ENCODE measurements at regions not wholly inside any gene's neighbourhood (a gene's known extent, or its start where the extent isn't known, plus 50 kb on each side); places are given as distances from the start of the nearest gene placed in this dataset.

GRCh38 chr6:16059496-16059895 is 69.4 kb upstream of the MYLIP start:
- Histone ChIP-seq H2BK15ac (ENCODE audit: low read depth, poor library complexity, severe bottlenecking) (no peak overlapping the region), H3K4me3 (ENCODE audit: insufficient read depth in 1 of 2, low read depth in 1 of 2, low read length in 2 of 2) (no peak overlapping the region), H3K9me3 (ENCODE audit: control insufficient read depth, low read length) (no peaks in the 10 kb centered on the region), H2BK120ac (ENCODE audit: low read depth, low read length) (no peak overlapping the region), H2AK5ac (ENCODE audit: low read length, severe bottlenecking) (no peak overlapping the region), H3K4me2 (ENCODE audit: low read length, poor library complexity, severe bottlenecking) (no peak overlapping the region), H3K18ac (ENCODE audit: low read depth in 1 of 2, low read length in 2 of 2) (no peak overlapping the region), H3K27ac (ENCODE audit: low read length, poor library complexity, severe bottlenecking) (no peak overlapping the region), H3K36me3 (ENCODE audit: control insufficient read depth in 1 of 2, insufficient read depth in 2 of 2, low read depth in 1 of 2, low read length in 2 of 2) (no peaks in the 10 kb centered on the region), H4K91ac (ENCODE audit: low read length) (no peak overlapping the region), H3K14ac (ENCODE audit: low read length in 2 of 2) (no peak overlapping the region), H4K8ac (ENCODE audit: low read length) (no peak overlapping the region), H3K9ac (ENCODE audit: low read length) (no peak overlapping the region), H3K4me1 (ENCODE audit: control insufficient read depth, insufficient read depth, low read depth, low read length) (no peaks in the 10 kb centered on the region), H3K27me3 (ENCODE audit: control insufficient read depth in 1 of 2, insufficient read depth in 1 of 2, low read length in 2 of 2) (peaks cover 0 to 5% of the 10 kb centered on the region in 2 experiments), H3K4ac (ENCODE audit: low read depth in 1 of 2, low read length in 2 of 2) (no peak overlapping the region), H2BK5ac (ENCODE audit: low read depth, low read length, poor library complexity, severe bottlenecking) (no peak overlapping the region), H3K79me1 (replicated peaks; ENCODE audit: low read length, poor library complexity, severe bottlenecking) (no peaks in the 10 kb centered on the region), H3K23ac (ENCODE audit: low read length in 2 of 2) (no peak overlapping the region), H2AFZ (ENCODE audit: low read depth, low read length) (no peak overlapping the region), H2BK12ac (ENCODE audit: low read length in 2 of 2) (no peak overlapping the region)
- DNase-seq, result no peak
- WGBS, result 50% methylated on average over 7 of the region's 7 CpGs

- Histone ChIP-seq H3K36me3 (ENCODE audit: control insufficient read depth in 1 of 2, insufficient read depth in 2 of 2, low read depth in 1 of 2, low read length in 2 of 2) (no peaks in the 10 kb centered on the region), H3K23ac (ENCODE audit: low read length in 2 of 2) (no peak overlapping the region), H3K4ac (ENCODE audit: low read depth in 1 of 2, low read length in 2 of 2) (no peak overlapping the region), H3K9ac (ENCODE audit: low read length) (no peak overlapping the region), H3K27ac (ENCODE audit: low read length, poor library complexity, severe bottlenecking) (no peak overlapping the region), H3K4me1 (ENCODE audit: control insufficient read depth, insufficient read depth, low read depth, low read length) (no peaks in the 10 kb centered on the region), H2AK5ac (ENCODE audit: low read length, severe bottlenecking) (no peak overlapping the region), H3K4me2 (ENCODE audit: low read length, poor library complexity, severe bottlenecking) (no peak overlapping the region), H2BK5ac (ENCODE audit: low read depth, low read length, poor library complexity, severe bottlenecking) (no peak overlapping the region), H2BK12ac (ENCODE audit: low read length in 2 of 2) (no peak overlapping the region), H2AFZ (ENCODE audit: low read depth, low read length) (no peak overlapping the region), H3K9me3 (ENCODE audit: control insufficient read depth, low read length) (no peaks in the 10 kb centered on the region), H4K8ac (ENCODE audit: low read length) (no peak overlapping the region), H3K18ac (ENCODE audit: low read depth in 1 of 2, low read length in 2 of 2) (no peak overlapping the region), H3K79me1 (replicated peaks; ENCODE audit: low read length, poor library complexity, severe bottlenecking) (no peaks in the 10 kb centered on the region), H2BK15ac (ENCODE audit: low read depth, poor library complexity, severe bottlenecking) (no peak overlapping the region), H3K27me3 (ENCODE audit: control insufficient read depth in 1 of 2, insufficient read depth in 1 of 2, low read length in 2 of 2) (peaks cover 0 to 4% of the 10 kb centered on the region in 2 experiments), H3K4me3 (ENCODE audit: insufficient read depth in 1 of 2, low read depth in 1 of 2, low read length in 2 of 2) (no peak overlapping the region), H3K14ac (ENCODE audit: low read length in 2 of 2) (no peak overlapping the region), H2BK120ac (ENCODE audit: low read depth, low read length) (no peak overlapping the region), H4K91ac (ENCODE audit: low read length) (no peak overlapping the region)
- DNase-seq, result no peak
- 78% methylated on average over 3 of the region's 4 CpGs for WGBS
Measured at GRCh38 chr6:16058929-16059345, 69.9 kb upstream of the MYLIP start.

- WGBS, result 61% methylated on average over 4 of the region's 6 CpGs
- H2BK120ac ChIP-seq (ENCODE audit: low read depth, low read length), result no peak overlapping the region
- no peak overlapping the region for H2BK5ac ChIP-seq (ENCODE audit: low read depth, low read length, poor library complexity, severe bottlenecking)
- H3K27ac ChIP-seq (ENCODE audit: low read length, poor library complexity, severe bottlenecking), result no peak overlapping the region
- no peak overlapping the region for H3K4me2 ChIP-seq (ENCODE audit: low read length, poor library complexity, severe bottlenecking)
- no peaks in the 10 kb centered on the region for H3K79me1 ChIP-seq (replicated peaks; ENCODE audit: low read length, poor library complexity, severe bottlenecking)
- no peak overlapping the region for H3K9ac ChIP-seq (ENCODE audit: low read length)
- H2BK12ac ChIP-seq (ENCODE audit: low read length in 2 of 2), result peak overlapping the region in 1 of 2 experiments; percentile 15
- no peak overlapping the region for H3K23ac ChIP-seq (ENCODE audit: low read length in 2 of 2)
- H3K9me3 ChIP-seq (ENCODE audit: control insufficient read depth, low read length), result no peaks in the 10 kb centered on the region
- H2BK15ac ChIP-seq (ENCODE audit: low read depth, poor library complexity, severe bottlenecking), result no peak overlapping the region
- no peak overlapping the region for H2AK5ac ChIP-seq (ENCODE audit: low read length, severe bottlenecking)
- H3K36me3 ChIP-seq (ENCODE audit: control insufficient read depth in 1 of 2, insufficient read depth in 2 of 2, low read depth in 1 of 2, low read length in 2 of 2), result no peaks in the 10 kb centered on the region
- DNase-seq, result peak; percentile 34
- H3K27me3 ChIP-seq (ENCODE audit: control insufficient read depth in 1 of 2, insufficient read depth in 1 of 2, low read length in 2 of 2), result peaks cover 0 to 4% of the 10 kb centered on the region in 2 experiments
- no peak overlapping the region for H2AFZ ChIP-seq (ENCODE audit: low read depth, low read length)
- H4K8ac ChIP-seq (ENCODE audit: low read length), result no peak overlapping the region
- no peak overlapping the region for H3K18ac ChIP-seq (ENCODE audit: low read depth in 1 of 2, low read length in 2 of 2)
- no peak overlapping the region for H3K4me3 ChIP-seq (ENCODE audit: insufficient read depth in 1 of 2, low read depth in 1 of 2, low read length in 2 of 2)
- H4K91ac ChIP-seq (ENCODE audit: low read length), result no peak overlapping the region
- H3K14ac ChIP-seq (ENCODE audit: low read length in 2 of 2), result no peak overlapping the region
- H3K4me1 ChIP-seq (ENCODE audit: control insufficient read depth, insufficient read depth, low read depth, low read length), result no peaks in the 10 kb centered on the region
- no peak overlapping the region for H3K4ac ChIP-seq (ENCODE audit: low read depth in 1 of 2, low read length in 2 of 2)
Measured at GRCh38 chr6:16058201-16058928, 70.5 kb upstream of the MYLIP start.

GRCh38 chr6:16057446-16057845 is 71.4 kb upstream of the MYLIP start:
- H3K4me1 ChIP-seq (ENCODE audit: control insufficient read depth, insufficient read depth, low read depth, low read length), result no peaks in the 10 kb centered on the region
- peak overlapping the region in 1 of 2 experiments; percentile 61 for H3K18ac ChIP-seq (ENCODE audit: low read depth in 1 of 2, low read length in 2 of 2)
- H3K36me3 ChIP-seq (ENCODE audit: control insufficient read depth in 1 of 2, insufficient read depth in 2 of 2, low read depth in 1 of 2, low read length in 2 of 2), result no peaks in the 10 kb centered on the region
- no peak overlapping the region for H2BK120ac ChIP-seq (ENCODE audit: low read depth, low read length)
- no peak overlapping the region for H4K91ac ChIP-seq (ENCODE audit: low read length)
- H4K8ac ChIP-seq (ENCODE audit: low read length), result no peak overlapping the region
- H3K4me3 ChIP-seq (ENCODE audit: insufficient read depth in 1 of 2, low read depth in 1 of 2, low read length in 2 of 2), result no peak overlapping the region
- no peak overlapping the region for H3K14ac ChIP-seq (ENCODE audit: low read length in 2 of 2)
- no peaks in the 10 kb centered on the region for H3K9me3 ChIP-seq (ENCODE audit: control insufficient read depth, low read length)
- no peak overlapping the region for H2BK12ac ChIP-seq (ENCODE audit: low read length in 2 of 2)
- H3K9ac ChIP-seq (ENCODE audit: low read length), result no peak overlapping the region
- H3K23ac ChIP-seq (ENCODE audit: low read length in 2 of 2), result no peak overlapping the region
- no peak overlapping the region for H2AFZ ChIP-seq (ENCODE audit: low read depth, low read length)
- no peak overlapping the region for H2BK5ac ChIP-seq (ENCODE audit: low read depth, low read length, poor library complexity, severe bottlenecking)
- H2AK5ac ChIP-seq (ENCODE audit: low read length, severe bottlenecking), result no peak overlapping the region
- no peak for DNase-seq
- 83% methylated on average over 6 of the region's 6 CpGs for WGBS
- H3K27ac ChIP-seq (ENCODE audit: low read length, poor library complexity, severe bottlenecking), result no peak overlapping the region
- no peak overlapping the region for H3K4me2 ChIP-seq (ENCODE audit: low read length, poor library complexity, severe bottlenecking)
- H3K4ac ChIP-seq (ENCODE audit: low read depth in 1 of 2, low read length in 2 of 2), result no peak overlapping the region
- H2BK15ac ChIP-seq (ENCODE audit: low read depth, poor library complexity, severe bottlenecking), result no peak overlapping the region
- no peaks in the 10 kb centered on the region for H3K79me1 ChIP-seq (replicated peaks; ENCODE audit: low read length, poor library complexity, severe bottlenecking)
- peaks cover 0 to 4% of the 10 kb centered on the region in 2 experiments for H3K27me3 ChIP-seq (ENCODE audit: control insufficient read depth in 1 of 2, insufficient read depth in 1 of 2, low read length in 2 of 2)
